Vagina (tissue), 2 donors: ENCODE measurements at regions not wholly inside any gene's neighbourhood (a gene's known extent, or its start where the extent isn't known, plus 50 kb on each side); places are given as distances from the start of the nearest gene placed in this dataset.

Experiments used
- DNase-seq, 2 donors: peaks; one replicate each; pipeline ENCODE4 v3.0.0-alpha.2; 2017; ENCODE audit errors: extremely low spot score in 2 of 2
- H3K27ac ChIP-seq: fragments of 200-600 bp; sonication (generic); one replicate; pipeline ENCODE4 v1.5.1; 2019
- H3K27me3 ChIP-seq: fragments of 200-600 bp; sonication (generic); one replicate; pipeline ENCODE4 v1.5.1; 2019
- H3K36me3 ChIP-seq, 2 donors: fragments of 200-600 bp; sonication (generic); one replicate each; pipeline ENCODE4 v1.5.1; 2017 to 2019
- H3K4me1 ChIP-seq: fragments of 200-600 bp; sonication (generic); one replicate; pipeline ENCODE4 v1.5.1; 2019
- H3K4me3 ChIP-seq, 2 donors: fragments of 200-600 bp; sonication (generic); 1 replicate in 1 of 2; 2 replicates in 1 of 2; pipeline ENCODE4 v1.5.1; 2016 to 2019
- H3K9me3 ChIP-seq: fragments of 200-600 bp; sonication (generic); one replicate; pipeline ENCODE4 v1.5.1; 2019
- CTCF ChIP-seq, 3 experiments: fragments of 450-650 bp in 2 of 3; fragments of 200-600 bp in 1 of 3; sonication (generic) in 1 of 3; IDR thresholded peaks; one replicate each; pipeline ENCODE4 v1.5.1; 2017 to 2019; ENCODE audit warnings: antibody characterized with exemption in 3 of 3, mild to moderate bottlenecking in 2 of 3, moderate library complexity in 2 of 3
- POLR2A ChIP-seq, 2 donors: fragments of 450-650 bp; IDR thresholded peaks; one replicate each; pipeline ENCODE4 v1.6.1; 2017; ENCODE audit warnings: antibody characterized with exemption in 2 of 2, mild to moderate bottlenecking in 2 of 2, moderate library complexity in 2 of 2
- POLR2AphosphoS5 ChIP-seq, 2 donors: sonication (generic); formaldehyde crosslinking; IDR thresholded peaks; one replicate each; pipeline ENCODE4 v1.9.0; 2017; ENCODE audit warnings: antibody characterized with exemption in 2 of 2, mild to moderate bottlenecking in 2 of 2, low read depth in 1 of 2; ENCODE audit not compliant: insufficient read depth in 1 of 2
- intact Hi-C: fragments of 100-400 bp; cut with DNase I; formaldehyde crosslinking; loops from one replicate; pipeline ENCODE4 v1.15.1; 2023

DNA sequence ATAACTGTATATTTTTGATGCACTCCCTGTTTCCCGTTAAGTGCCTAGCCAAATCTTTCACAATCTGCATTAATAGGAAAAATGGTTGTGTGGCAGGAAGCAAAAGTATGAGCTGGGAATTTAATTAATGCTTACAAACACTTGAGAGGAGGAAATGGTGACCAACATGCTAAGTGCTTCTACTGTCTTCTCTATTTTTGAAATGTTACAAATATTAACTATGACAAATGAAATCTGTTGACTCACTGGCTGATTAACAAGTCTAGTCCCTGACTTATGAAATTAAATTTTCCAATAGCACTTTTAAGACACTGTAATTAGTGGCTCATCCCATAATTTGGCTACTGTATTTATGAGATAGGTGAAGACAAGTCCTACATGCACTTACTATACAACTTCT is 446.9 kb upstream of the DPPA4 start:
- TF ChIP-seq POLR2A (IDR thresholded peaks at IDR 0.05) (no peak), CTCF (IDR thresholded peaks at IDR 0.05) (no peak), POLR2AphosphoS5 (IDR thresholded peaks at IDR 0.05; ENCODE audit: insufficient read depth in 1 of 2, low read depth in 1 of 2) (no peak)
- no peak overlapping the region for H3K27ac ChIP-seq
- no peak for DNase-seq
- no peaks in the 10 kb centered on the region for H3K9me3 ChIP-seq
- no peaks in the 10 kb centered on the region for H3K36me3 ChIP-seq
- intact Hi-C loops, result no loop called here
- H3K27me3 ChIP-seq, result no peaks in the 10 kb centered on the region
- no peak overlapping the region for H3K4me3 ChIP-seq
- no peaks in the 10 kb centered on the region for H3K4me1 ChIP-seq

GRCh38 chr3:109784852-109785631 is 447.7 kb upstream of the DPPA4 start:
- H3K27ac ChIP-seq, result no peak overlapping the region
- H3K9me3 ChIP-seq, result no peaks in the 10 kb centered on the region
- H3K36me3 ChIP-seq, result no peaks in the 10 kb centered on the region
- intact Hi-C loops, result no loop called here
- H3K27me3 ChIP-seq, result no peaks in the 10 kb centered on the region
- H3K4me3 ChIP-seq, result no peak overlapping the region
- no peaks in the 10 kb centered on the region for H3K4me1 ChIP-seq
- no peak for TF ChIP-seq POLR2AphosphoS5 (IDR thresholded peaks at IDR 0.05; ENCODE audit: insufficient read depth in 1 of 2, low read depth in 1 of 2)
- no peak for TF ChIP-seq CTCF (IDR thresholded peaks at IDR 0.05)
- no peak for TF ChIP-seq POLR2A (IDR thresholded peaks at IDR 0.05)
- DNase-seq, result no peak

GRCh38 chr3:109803274-109803673 is 465.9 kb upstream of the DPPA4 start:
- no peaks in the 10 kb centered on the region for H3K27me3 ChIP-seq
- no peaks in the 10 kb centered on the region for H3K36me3 ChIP-seq
- TF ChIP-seq POLR2AphosphoS5 (IDR thresholded peaks at IDR 0.05; ENCODE audit: insufficient read depth in 1 of 2, low read depth in 1 of 2) (no peak), POLR2A (IDR thresholded peaks at IDR 0.05) (no peak), CTCF (IDR thresholded peaks at IDR 0.05) (no peak)
- H3K4me3 ChIP-seq, result no peak overlapping the region
- H3K9me3 ChIP-seq, result no peaks in the 10 kb centered on the region
- H3K27ac ChIP-seq, result no peak overlapping the region
- DNase-seq, result no peak
- intact Hi-C loops, result no loop called here
- H3K4me1 ChIP-seq, result no peaks in the 10 kb centered on the region

DNA sequence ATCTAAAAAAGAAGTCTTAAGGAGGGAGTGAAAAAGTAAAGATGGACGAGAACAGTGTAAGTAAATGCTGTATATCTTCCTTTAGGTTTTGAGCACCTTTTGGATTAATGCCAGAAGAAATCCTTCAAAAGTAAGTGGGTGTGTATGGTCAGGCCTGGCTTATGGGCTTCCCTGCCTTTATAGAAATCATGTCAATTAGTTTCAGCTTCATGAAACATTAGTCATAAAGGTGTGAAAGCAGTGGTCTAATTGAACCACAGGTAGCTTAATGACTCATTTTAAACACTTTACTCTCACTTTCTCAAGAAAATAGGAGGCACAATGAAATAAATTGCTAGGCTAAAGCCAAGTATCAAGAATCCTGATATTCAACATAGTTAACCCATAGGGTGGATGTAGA is 467.4 kb upstream of the DPPA4 start:
- no peaks in the 10 kb centered on the region for H3K36me3 ChIP-seq
- no peak for DNase-seq
- H3K27ac ChIP-seq, result no peak overlapping the region
- no peaks in the 10 kb centered on the region for H3K4me1 ChIP-seq
- no peaks in the 10 kb centered on the region for H3K9me3 ChIP-seq
- no peaks in the 10 kb centered on the region for H3K27me3 ChIP-seq
- intact Hi-C loops, result no loop called here
- no peak overlapping the region for H3K4me3 ChIP-seq
- TF ChIP-seq POLR2AphosphoS5 (IDR thresholded peaks at IDR 0.05; ENCODE audit: insufficient read depth in 1 of 2, low read depth in 1 of 2), result no peak
- no peak for TF ChIP-seq POLR2A (IDR thresholded peaks at IDR 0.05)
- TF ChIP-seq CTCF (IDR thresholded peaks at IDR 0.05), result no peak

- Histone ChIP-seq H3K27me3 (no peaks in the 10 kb centered on the region), H3K27ac (no peak overlapping the region), H3K36me3 (no peaks in the 10 kb centered on the region), H3K4me1 (no peaks in the 10 kb centered on the region), H3K9me3 (no peaks in the 10 kb centered on the region), H3K4me3 (no peak overlapping the region)
- intact Hi-C loops, result no loop called here
- DNase-seq, result no peak
- TF ChIP-seq CTCF (IDR thresholded peaks at IDR 0.05), result no peak
- TF ChIP-seq POLR2AphosphoS5 (IDR thresholded peaks at IDR 0.05; ENCODE audit: insufficient read depth in 1 of 2, low read depth in 1 of 2), result no peak
- TF ChIP-seq POLR2A (IDR thresholded peaks at IDR 0.05), result no peak
Observed at GRCh38 chr3:109806929-109807328, 469.6 kb upstream of the DPPA4 start.
